Activated T-cell treated with anti-CD3 and anti-CD28 coated beads, Interleukin-2, amount 50 U/mL, for 24 hours (primary cell): ENCODE measurements at regions not wholly inside any gene's neighbourhood (a gene's known extent, or its start where the extent isn't known, plus 50 kb on each side); places are given as distances from the start of the nearest gene placed in this dataset.

Experiments used
- DNase-seq: peaks from one replicate; pipeline ENCODE4 v3.0.0-alpha.2; 2020
- H3K27ac Mint-ChIP-seq: 2 replicates; pipeline ENCODE4 v1.8.0; 2020; ENCODE audit warnings: mild to moderate bottlenecking, mixed read lengths
- H3K27me3 Mint-ChIP-seq: 2 replicates; pipeline ENCODE4 v1.8.0; 2020; ENCODE audit warnings: mixed read lengths
- H3K36me3 Mint-ChIP-seq: 2 replicates; pipeline ENCODE4 v1.8.0; 2020; ENCODE audit warnings: low read depth, mixed read lengths
- H3K4me1 Mint-ChIP-seq: 2 replicates; pipeline ENCODE4 v1.8.0; 2020; ENCODE audit warnings: low read depth, mixed read lengths
- H3K4me3 Mint-ChIP-seq: 2 replicates; pipeline ENCODE4 v1.8.0; 2020; ENCODE audit warnings: mild to moderate bottlenecking, moderate library complexity, mixed read lengths
- H3K9me3 Mint-ChIP-seq: 2 replicates; pipeline ENCODE4 v1.8.0; 2020; ENCODE audit warnings: mixed read lengths

GRCh38 chr2:120905824-120906571 lies 170.3 kb downstream of the GLI2 start:
- H3K4me3 Mint-ChIP-seq = no peak overlapping the region
- no peak for DNase-seq
- H3K27me3 Mint-ChIP-seq = peaks cover 2% of the 10 kb centered on the region
- H3K4me1 Mint-ChIP-seq = no peaks in the 10 kb centered on the region
- no peak overlapping the region for H3K27ac Mint-ChIP-seq
- H3K36me3 Mint-ChIP-seq = no peaks in the 10 kb centered on the region
- H3K9me3 Mint-ChIP-seq = no peaks in the 10 kb centered on the region

- peaks cover 2% of the 10 kb centered on the region for H3K27me3 Mint-ChIP-seq
- no peak for DNase-seq
- no peak overlapping the region for H3K4me3 Mint-ChIP-seq
- no peaks in the 10 kb centered on the region for H3K9me3 Mint-ChIP-seq
- H3K27ac Mint-ChIP-seq = no peak overlapping the region
- no peaks in the 10 kb centered on the region for H3K4me1 Mint-ChIP-seq
- H3K36me3 Mint-ChIP-seq = no peaks in the 10 kb centered on the region
These were observed 171.2 kb downstream of the GLI2 start for GRCh38 chr2:120906914-120907313.

- Mint-ChIP-seq H3K4me3 (no peak overlapping the region), H3K27ac (no peak overlapping the region), H3K27me3 (peaks cover 2% of the 10 kb centered on the region), H3K36me3 (no peaks in the 10 kb centered on the region), H3K9me3 (no peaks in the 10 kb centered on the region), H3K4me1 (no peaks in the 10 kb centered on the region)
- DNase-seq = no peak
These were observed 172.2 kb downstream of the GLI2 start for GRCh38 chr2:120907822-120908221.

- Mint-ChIP-seq H3K36me3 (no peaks in the 10 kb centered on the region), H3K27me3 (peaks cover 2% of the 10 kb centered on the region), H3K27ac (no peak overlapping the region), H3K4me3 (no peak overlapping the region), H3K9me3 (no peaks in the 10 kb centered on the region), H3K4me1 (no peaks in the 10 kb centered on the region)
- no peak for DNase-seq
These were observed 172.8 kb downstream of the GLI2 start for GRCh38 chr2:120908314-120908975.

- DNase-seq = no peak
- no peaks in the 10 kb centered on the region for H3K36me3 Mint-ChIP-seq
- no peaks in the 10 kb centered on the region for H3K4me1 Mint-ChIP-seq
- peaks cover 2% of the 10 kb centered on the region for H3K27me3 Mint-ChIP-seq
- H3K27ac Mint-ChIP-seq = no peak overlapping the region
- no peaks in the 10 kb centered on the region for H3K9me3 Mint-ChIP-seq
- no peak overlapping the region for H3K4me3 Mint-ChIP-seq
These were observed 173.4 kb downstream of the GLI2 start for GRCh38 chr2:120909102-120909501.

- Mint-ChIP-seq H3K36me3 (no peaks in the 10 kb centered on the region), H3K27ac (no peak overlapping the region), H3K27me3 (no peaks in the 10 kb centered on the region), H3K9me3 (no peaks in the 10 kb centered on the region), H3K4me3 (no peak overlapping the region), H3K4me1 (no peaks in the 10 kb centered on the region)
- no peak for DNase-seq
These were observed 174.5 kb downstream of the GLI2 start for GRCh38 chr2:120910164-120910563.

- DNase-seq = no peak
- no peaks in the 10 kb centered on the region for H3K4me1 Mint-ChIP-seq
- H3K4me3 Mint-ChIP-seq = no peak overlapping the region
- H3K36me3 Mint-ChIP-seq = no peaks in the 10 kb centered on the region
- H3K27ac Mint-ChIP-seq = no peak overlapping the region
- H3K27me3 Mint-ChIP-seq = no peaks in the 10 kb centered on the region
- H3K9me3 Mint-ChIP-seq = no peaks in the 10 kb centered on the region
These were observed 175.6 kb downstream of the GLI2 start for GRCh38 chr2:120910956-120911951.

- H3K36me3 Mint-ChIP-seq = no peaks in the 10 kb centered on the region
- DNase-seq = no peak
- H3K4me3 Mint-ChIP-seq = no peak overlapping the region
- no peaks in the 10 kb centered on the region for H3K9me3 Mint-ChIP-seq
- no peaks in the 10 kb centered on the region for H3K4me1 Mint-ChIP-seq
- no peak overlapping the region for H3K27ac Mint-ChIP-seq
- no peaks in the 10 kb centered on the region for H3K27me3 Mint-ChIP-seq
These were observed 176.7 kb downstream of the GLI2 start for GRCh38 chr2:120912101-120912985.

GRCh38 chr2:120913972-120914838 lies 178.5 kb downstream of the GLI2 start:
- H3K27me3 Mint-ChIP-seq = no peaks in the 10 kb centered on the region
- no peaks in the 10 kb centered on the region for H3K9me3 Mint-ChIP-seq
- DNase-seq = no peak
- no peak overlapping the region for H3K4me3 Mint-ChIP-seq
- no peaks in the 10 kb centered on the region for H3K36me3 Mint-ChIP-seq
- no peak overlapping the region for H3K27ac Mint-ChIP-seq
- no peaks in the 10 kb centered on the region for H3K4me1 Mint-ChIP-seq

- H3K27me3 Mint-ChIP-seq = no peaks in the 10 kb centered on the region
- no peak for DNase-seq
- H3K27ac Mint-ChIP-seq = no peak overlapping the region
These were observed 179.3 kb downstream of the GLI2 start for GRCh38 chr2:120914839-120915521.

GRCh38 chr2:120915670-120916069 lies 180.0 kb downstream of the GLI2 start:
- Mint-ChIP-seq H3K9me3 (no peaks in the 10 kb centered on the region), H3K27me3 (no peaks in the 10 kb centered on the region), H3K4me3 (no peak overlapping the region), H3K36me3 (no peaks in the 10 kb centered on the region), H3K4me1 (no peaks in the 10 kb centered on the region), H3K27ac (no peak overlapping the region)
- DNase-seq = no peak

More at GRCh38 chr2:120914839-120915521, 179.3 kb downstream of the GLI2 start:
- H3K9me3 Mint-ChIP-seq = no peaks in the 10 kb centered on the region
- H3K4me3 Mint-ChIP-seq = no peak overlapping the region
- no peaks in the 10 kb centered on the region for H3K36me3 Mint-ChIP-seq
- H3K4me1 Mint-ChIP-seq = no peaks in the 10 kb centered on the region

- no peak for DNase-seq
- no peaks in the 10 kb centered on the region for H3K36me3 Mint-ChIP-seq
- no peaks in the 10 kb centered on the region for H3K4me1 Mint-ChIP-seq
- no peak overlapping the region for H3K4me3 Mint-ChIP-seq
- H3K27me3 Mint-ChIP-seq = no peaks in the 10 kb centered on the region
- H3K9me3 Mint-ChIP-seq = no peaks in the 10 kb centered on the region
- no peak overlapping the region for H3K27ac Mint-ChIP-seq
These were observed 180.8 kb downstream of the GLI2 start for GRCh38 chr2:120916446-120916845.

GRCh38 chr2:120917886-120918285 lies 182.2 kb downstream of the GLI2 start:
- no peaks in the 10 kb centered on the region for H3K4me1 Mint-ChIP-seq
- H3K27ac Mint-ChIP-seq = no peak overlapping the region
- DNase-seq = no peak
- H3K4me3 Mint-ChIP-seq = no peak overlapping the region
- H3K27me3 Mint-ChIP-seq = no peaks in the 10 kb centered on the region
- H3K9me3 Mint-ChIP-seq = no peaks in the 10 kb centered on the region
- H3K36me3 Mint-ChIP-seq = no peaks in the 10 kb centered on the region
